ENCODE measurements at regions not wholly inside any gene's neighbourhood (a gene's known extent, or its start where the extent isn't known, plus 50 kb on each side); places are given as distances from the start of the nearest gene placed in this dataset.

- no peak for DNase-seq
Observed at GRCh38 chr1:221805121-221805520, 63.2 kb upstream of the DUSP10 start.

GRCh38 chr1:221804303-221804702 is 62.4 kb upstream of the DUSP10 start:
- DNase-seq: no peak

- DNase-seq: peak; percentile 71
Observed at GRCh38 chr1:221801773-221802516, 60.1 kb upstream of the DUSP10 start.

GRCh38 chr1:221801251-221801661 is 59.4 kb upstream of the DUSP10 start:
- no peak for DNase-seq

GRCh38 chr1:221800831-221801230 is 58.9 kb upstream of the DUSP10 start:
- DNase-seq: no peak

- DNase-seq: no peak
Observed at GRCh38 chr1:221797506-221797905, 55.6 kb upstream of the DUSP10 start.

GRCh38 chr1:221796700-221797099 is 54.8 kb upstream of the DUSP10 start:
- no peak for DNase-seq

GRCh38 chr1:221795380-221795779 is 53.5 kb upstream of the DUSP10 start:
- no peak for DNase-seq

GRCh38 chr1:221794935-221795334 is 53.0 kb upstream of the DUSP10 start:
- no peak for DNase-seq

- DNase-seq: peak; percentile 70
Observed at GRCh38 chr1:221794079-221794670, 52.3 kb upstream of the DUSP10 start.

GRCh38 chr1:221793439-221794078 is 51.7 kb upstream of the DUSP10 start:
- no peak for DNase-seq

GRCh38 chr1:221791846-221792245 is 50.0 kb upstream of the DUSP10 start:
- no peak for DNase-seq
